BE2C (cell line): ENCODE measurements at regions not wholly inside any gene's neighbourhood (a gene's known extent, or its start where the extent isn't known, plus 50 kb on each side); places are given as distances from the start of the nearest gene placed in this dataset.

Experiments
- DNase-seq: peaks from one replicate; pipeline ENCODE4 v3.0.0-alpha.2; 2020
- H3K27me3 ChIP-seq: fragments of 250-450 bp; sonication (Bioruptor Pico); 2 replicates; pipeline ENCODE4 v1.5.1; 2020; ENCODE audit warnings: mild to moderate bottlenecking
- H3K36me3 ChIP-seq: fragments of 250-450 bp; sonication (Bioruptor Pico); 2 replicates; pipeline ENCODE4 v1.5.1; 2020; ENCODE audit warnings: mild to moderate bottlenecking
- H3K4me1 ChIP-seq: fragments of 250-450 bp; sonication (Bioruptor Pico); 2 replicates; pipeline ENCODE4 v1.5.1; 2020
- H3K4me3 ChIP-seq: 2 replicates; pipeline ENCODE4 v1.5.1; 2011; ENCODE audit warnings: low read depth, low read length
- H3K9me3 ChIP-seq: fragments of 250-450 bp; sonication (Bioruptor Pico); 2 replicates; pipeline ENCODE4 v1.5.1; 2020
- CTCF ChIP-seq: IDR thresholded peaks from 2 replicates; pipeline ENCODE4 v1.5.1; 2012; ENCODE audit warnings: mild to moderate bottlenecking, low read depth, low read length

GRCh38 chr16:59295993-59296736 lies 562.0 kb upstream of the GOT2 start:
- Histone ChIP-seq H3K9me3 (no peaks in the 10 kb centered on the region), H3K36me3 (no peaks in the 10 kb centered on the region), H3K27me3 (no peaks in the 10 kb centered on the region), H3K4me3 (no peak overlapping the region), H3K4me1 (no peaks in the 10 kb centered on the region)
- DNase-seq = no peak
- TF ChIP-seq CTCF = no peak

- DNase-seq = no peak
- H3K4me3 ChIP-seq = no peak overlapping the region
These were observed 561.4 kb upstream of the GOT2 start for GRCh38 chr16:59295474-59295873.

DNA sequence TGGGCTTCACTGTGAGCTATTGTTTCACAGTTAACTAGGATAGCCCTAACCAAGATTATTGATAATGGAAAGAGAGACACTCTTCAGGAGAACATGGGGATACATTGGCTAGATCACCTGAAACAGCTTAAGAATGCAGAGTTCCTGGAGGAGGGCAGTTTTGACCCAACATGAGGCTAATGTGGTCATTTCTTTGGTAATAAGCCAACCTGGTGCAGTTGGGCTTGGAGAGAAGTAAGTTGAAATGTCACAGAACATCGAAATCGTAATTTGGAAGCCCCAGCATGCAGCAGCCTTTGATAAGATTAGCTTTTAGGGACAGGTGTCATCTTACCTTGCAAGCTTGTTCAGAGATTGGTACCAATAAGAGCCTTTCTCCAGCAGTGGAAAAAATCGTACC lies 556.6 kb upstream of the GOT2 start:
- Histone ChIP-seq H3K4me1 (no peaks in the 10 kb centered on the region), H3K36me3 (no peaks in the 10 kb centered on the region), H3K4me3 (no peak overlapping the region), H3K9me3 (no peaks in the 10 kb centered on the region), H3K27me3 (no peaks in the 10 kb centered on the region)
- TF ChIP-seq CTCF = no peak
- DNase-seq = no peak

More at GRCh38 chr16:59295474-59295873, 561.4 kb upstream of the GOT2 start:
- no peak for TF ChIP-seq CTCF
- H3K36me3 ChIP-seq = no peaks in the 10 kb centered on the region
- H3K9me3 ChIP-seq = no peaks in the 10 kb centered on the region
- H3K27me3 ChIP-seq = no peaks in the 10 kb centered on the region
- no peaks in the 10 kb centered on the region for H3K4me1 ChIP-seq

GRCh38 chr16:59289151-59289550 lies 555.0 kb upstream of the GOT2 start:
- Histone ChIP-seq H3K36me3 (no peaks in the 10 kb centered on the region), H3K9me3 (no peaks in the 10 kb centered on the region), H3K4me1 (no peaks in the 10 kb centered on the region), H3K4me3 (no peak overlapping the region), H3K27me3 (no peaks in the 10 kb centered on the region)
- DNase-seq = no peak
- TF ChIP-seq CTCF = no peak

- H3K4me3 ChIP-seq = no peak overlapping the region
- H3K27me3 ChIP-seq = no peaks in the 10 kb centered on the region
- H3K4me1 ChIP-seq = no peaks in the 10 kb centered on the region
- DNase-seq = no peak
- H3K36me3 ChIP-seq = no peaks in the 10 kb centered on the region
- TF ChIP-seq CTCF = no peak
- H3K9me3 ChIP-seq = no peaks in the 10 kb centered on the region; the same call in 1 of the 2 replicates
These were observed 540.0 kb upstream of the GOT2 start for GRCh38 chr16:59274141-59274540.

DNA sequence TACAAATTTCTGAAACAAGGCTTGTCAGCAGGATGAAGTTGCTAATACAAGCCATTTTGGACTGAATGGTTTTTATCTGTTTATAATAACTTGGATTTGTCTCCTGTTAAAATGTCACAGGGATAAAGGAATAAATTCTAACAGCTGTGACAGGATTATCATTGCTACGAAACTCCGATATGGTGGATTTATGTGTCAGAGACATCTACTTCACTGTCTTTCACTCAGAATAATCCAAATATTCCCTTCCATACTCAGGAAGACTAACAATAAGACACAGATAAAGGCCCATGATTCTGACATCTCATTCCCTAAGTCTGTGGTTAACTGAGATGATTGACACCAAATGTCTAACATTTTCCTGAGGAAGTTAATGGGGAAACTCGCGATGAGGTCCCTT lies 529.8 kb upstream of the GOT2 start:
- Histone ChIP-seq H3K36me3 (no peaks in the 10 kb centered on the region), H3K4me1 (no peaks in the 10 kb centered on the region), H3K4me3 (no peak overlapping the region), H3K27me3 (no peaks in the 10 kb centered on the region), H3K9me3 (no peaks in the 10 kb centered on the region)
- TF ChIP-seq CTCF = no peak
- DNase-seq = no peak
